B cell (primary cell): ENCODE measurements at regions not wholly inside any gene's neighbourhood (a gene's known extent, or its start where the extent isn't known, plus 50 kb on each side); places are given as distances from the start of the nearest gene placed in this dataset.

Source experiments
- ATAC-seq: fragments of 200-7000 bp; cut with Tn5 transposase; one replicate; pipeline ENCODE4 v1.10.0; 2021; ENCODE audit warnings: low read depth, mild to moderate bottlenecking, moderate number of reproducible peaks, moderate library complexity
- CTCF ChIA-PET: fragments of 350-600 bp; sonication (Branson Sonifier 250); formaldehyde crosslinking; loops from one replicate; lab custom pipeline; 2021; ENCODE audit warnings: antibody characterized with exemption, inconsistent platforms; lab: Charles Lee
- POLR2A ChIA-PET: fragments of 350-600 bp; sonication (Branson Sonifier 250); formaldehyde crosslinking; loops from one replicate; lab custom pipeline; 2021; ENCODE audit warnings: antibody characterized with exemption; lab: Charles Lee
- DNase-seq: peaks from one replicate; pipeline ENCODE4 v3.0.0; 2013
- H2AFZ ChIP-seq: 2 replicates; pipeline ENCODE4 v1.6.1; 2012; ENCODE audit warnings: mild to moderate bottlenecking, low read depth, low read length; ENCODE audit not compliant: insufficient read depth, poor library complexity, severe bottlenecking
- H3K27ac ChIP-seq, 2 donors: 1 replicate in 1 of 2; 2 replicates in 1 of 2; pipeline ENCODE4 v1.5.1; 2012 to 2013; ENCODE audit warnings: low read length in 2 of 2, mild to moderate bottlenecking in 2 of 2, moderate library complexity in 1 of 2
- H3K27me3 ChIP-seq, 4 experiments: fragments of 200-600 bp in 1 of 4; sonication (generic) in 1 of 4; replicated peaks in 1 of 4; 1 replicate in 2 of 4; 2 replicates in 2 of 4; pipeline versions ENCODE4 v1.6.1 to v1.7.0; 2013 to 2016; ENCODE audit warnings: low read length in 3 of 4, mild to moderate bottlenecking in 2 of 4, mixed read lengths in 1 of 4, moderate library complexity in 1 of 4; ENCODE audit not compliant: insufficient read depth in 4 of 4, control insufficient read depth in 3 of 4; ENCODE audit errors: control extremely low read depth in 1 of 4
- H3K36me3 ChIP-seq, 2 experiments: replicated peaks in 1 of 2; 1 replicate in 1 of 2; 2 replicates in 1 of 2; pipeline versions ENCODE4 v1.6.1 to v1.7.1; 2013; ENCODE audit warnings: low read length in 1 of 2; ENCODE audit not compliant: insufficient read depth in 2 of 2, control insufficient read depth in 1 of 2; ENCODE audit errors: control extremely low read depth in 1 of 2, extremely low read depth in 1 of 2
- H3K4me1 ChIP-seq, 2 donors: fragments of 200-600 bp in 1 of 2; sonication (generic) in 1 of 2; 1 replicate in 1 of 2; 2 replicates in 1 of 2; pipeline versions ENCODE4 v1.5.1 to v1.6.1; 2013 to 2017; ENCODE audit warnings: low read length in 2 of 2; ENCODE audit not compliant: control insufficient read depth in 2 of 2, insufficient read depth in 2 of 2
- H3K4me2 ChIP-seq: replicated peaks from 2 replicates; pipeline ENCODE3; 2012; ENCODE audit warnings: mild to moderate bottlenecking, low read depth, low read length; ENCODE audit not compliant: poor library complexity, severe bottlenecking
- H3K4me3 ChIP-seq, 5 experiments: fragments of 200-600 bp in 1 of 5; sonication (generic) in 1 of 5; 1 replicate in 3 of 5; 2 replicates in 2 of 5; pipeline versions ENCODE4 v1.5.1 to v1.7.0; 2011 to 2016; ENCODE audit warnings: low read length in 4 of 5, mild to moderate bottlenecking in 4 of 5, low read depth in 2 of 5, control low read depth in 1 of 5, moderate library complexity in 1 of 5; ENCODE audit not compliant: insufficient read depth in 1 of 5; ENCODE audit errors: control extremely low read depth in 1 of 5, extremely low read depth in 1 of 5
- H3K79me2 ChIP-seq: fragments of 200-600 bp; sonication (generic); one replicate; pipeline ENCODE4 v1.6.0; 2016; ENCODE audit warnings: low read length; ENCODE audit not compliant: control insufficient read depth, insufficient read depth
- H3K9ac ChIP-seq: fragments of 200-600 bp; sonication (generic); 2 replicates; pipeline ENCODE4 v1.6.1; 2017; ENCODE audit warnings: mild to moderate bottlenecking, low read length, moderate library complexity
- H3K9me3 ChIP-seq, 3 donors: one replicate each; pipeline versions ENCODE4 v1.6.1 to v1.7.1; 2013; ENCODE audit warnings: low read length in 2 of 3; ENCODE audit not compliant: control insufficient read depth in 2 of 3, insufficient read depth in 1 of 3; ENCODE audit errors: control extremely low read depth in 1 of 3
- H4K20me1 ChIP-seq: 2 replicates; pipeline ENCODE4 v1.6.0; 2012; ENCODE audit warnings: mild to moderate bottlenecking, low read length; ENCODE audit not compliant: insufficient read depth, control insufficient read depth, poor library complexity, severe bottlenecking
- H3K27ac Mint-ChIP-seq: one replicate; pipeline ENCODE4 v1.8.0; 2021; ENCODE audit warnings: mixed read lengths
- H3K27me3 Mint-ChIP-seq: one replicate; pipeline ENCODE4 v1.8.0; 2021; ENCODE audit warnings: mixed read lengths
- H3K4me1 Mint-ChIP-seq: one replicate; pipeline ENCODE4 v1.8.0; 2021; ENCODE audit warnings: mixed read lengths
- H3K4me3 Mint-ChIP-seq: one replicate; pipeline ENCODE4 v1.8.0; 2021; ENCODE audit warnings: mixed read lengths
- H3K9me3 Mint-ChIP-seq: one replicate; pipeline ENCODE4 v1.8.0; 2022; ENCODE audit warnings: mixed read lengths; ENCODE audit not compliant: insufficient read depth
- EZH2 ChIP-seq: IDR thresholded peaks from 2 replicates; pipeline ENCODE4 v1.6.1; 2012; ENCODE audit warnings: borderline replicate concordance, low read depth, mild to moderate bottlenecking, moderate library complexity, low read length; ENCODE audit not compliant: insufficient read depth, poor library complexity, severe bottlenecking
- WGBS: methylation state at CpG from one replicate; pipeline ENCODE4 v1.1.5; 2013; ENCODE audit warnings: missing lambda C conversion rate; ENCODE audit not compliant: insufficient coverage; 5-methylcytosine and 5-hydroxymethylcytosine counted together
- intact Hi-C: fragments of 100-400 bp; cut with micrococcal nuclease; formaldehyde crosslinking; loops from one replicate; pipeline ENCODE4 v1.10.0; 2022
- TF ChIP-seq, protein P1 (sequence below): fragments of 200-600 bp; IDR thresholded peaks from one replicate; pipeline ENCODE4 v1.8.0; 2022; ENCODE audit warnings: antibody characterized with exemption, mild to moderate bottlenecking

DNA sequence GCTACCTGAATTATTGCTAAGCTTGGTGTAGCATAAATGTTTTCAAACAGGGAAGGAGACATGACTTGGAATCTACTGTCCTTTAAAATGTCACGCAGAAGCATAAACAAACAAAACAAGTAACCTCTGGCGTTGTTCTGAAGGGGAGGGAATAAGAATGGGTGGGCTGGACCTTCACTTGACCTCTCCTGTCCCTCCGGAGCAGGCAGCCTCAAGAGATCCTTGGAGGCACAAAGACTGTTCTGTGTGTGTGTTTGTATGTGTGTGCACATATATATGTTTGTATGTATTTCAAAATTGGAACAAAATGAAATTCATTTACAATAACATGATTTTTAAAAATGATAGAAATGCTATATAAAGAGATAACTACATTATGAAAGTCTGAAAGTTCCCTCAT lies 91.3 kb upstream of the DCLK2 start:
- ATAC-seq (no peak), DNase-seq (no peak)
- ChIA-PET POLR2A (no interaction called here), CTCF (interaction anchor here (2.4 kb wide), 1 partner anchor 11 kb away, joined by 5 read pairs; no protein-coding TSS in a partner anchor)
- no peak overlapping the region for H3K4me2 ChIP-seq
- H3K27ac ChIP-seq = no peak overlapping the region
- H3K4me1 ChIP-seq = no peaks in the 10 kb centered on the region
- H3K9me3 ChIP-seq = no peaks in the 10 kb centered on the region
- no peak overlapping the region for H2AFZ ChIP-seq
- H3K27me3 ChIP-seq = no peaks in the 10 kb centered on the region
- Mint-ChIP-seq H3K27me3 (no peaks in the 10 kb centered on the region), H3K9me3 (no peaks in the 10 kb centered on the region), H3K27ac (no peak overlapping the region), H3K4me1 (no peaks in the 10 kb centered on the region), H3K4me3 (no peak overlapping the region)
- TF ChIP-seq EZH2 = no peak
- TF ChIP-seq, protein P1, sequence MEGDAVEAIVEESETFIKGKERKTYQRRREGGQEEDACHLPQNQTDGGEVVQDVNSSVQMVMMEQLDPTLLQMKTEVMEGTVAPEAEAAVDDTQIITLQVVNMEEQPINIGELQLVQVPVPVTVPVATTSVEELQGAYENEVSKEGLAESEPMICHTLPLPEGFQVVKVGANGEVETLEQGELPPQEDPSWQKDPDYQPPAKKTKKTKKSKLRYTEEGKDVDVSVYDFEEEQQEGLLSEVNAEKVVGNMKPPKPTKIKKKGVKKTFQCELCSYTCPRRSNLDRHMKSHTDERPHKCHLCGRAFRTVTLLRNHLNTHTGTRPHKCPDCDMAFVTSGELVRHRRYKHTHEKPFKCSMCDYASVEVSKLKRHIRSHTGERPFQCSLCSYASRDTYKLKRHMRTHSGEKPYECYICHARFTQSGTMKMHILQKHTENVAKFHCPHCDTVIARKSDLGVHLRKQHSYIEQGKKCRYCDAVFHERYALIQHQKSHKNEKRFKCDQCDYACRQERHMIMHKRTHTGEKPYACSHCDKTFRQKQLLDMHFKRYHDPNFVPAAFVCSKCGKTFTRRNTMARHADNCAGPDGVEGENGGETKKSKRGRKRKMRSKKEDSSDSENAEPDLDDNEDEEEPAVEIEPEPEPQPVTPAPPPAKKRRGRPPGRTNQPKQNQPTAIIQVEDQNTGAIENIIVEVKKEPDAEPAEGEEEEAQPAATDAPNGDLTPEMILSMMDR = no peak
- whole genome bisulfite sequencing = 82% methylated on average over 2 of the region's 3 CpGs
- H3K4me3 ChIP-seq = no peak overlapping the region
- no peaks in the 10 kb centered on the region for H3K79me2 ChIP-seq
- H3K36me3 ChIP-seq = no peaks in the 10 kb centered on the region
- intact Hi-C loops = no loop called here
- H3K9ac ChIP-seq = no peak overlapping the region
- H4K20me1 ChIP-seq = no peaks in the 10 kb centered on the region

DNA sequence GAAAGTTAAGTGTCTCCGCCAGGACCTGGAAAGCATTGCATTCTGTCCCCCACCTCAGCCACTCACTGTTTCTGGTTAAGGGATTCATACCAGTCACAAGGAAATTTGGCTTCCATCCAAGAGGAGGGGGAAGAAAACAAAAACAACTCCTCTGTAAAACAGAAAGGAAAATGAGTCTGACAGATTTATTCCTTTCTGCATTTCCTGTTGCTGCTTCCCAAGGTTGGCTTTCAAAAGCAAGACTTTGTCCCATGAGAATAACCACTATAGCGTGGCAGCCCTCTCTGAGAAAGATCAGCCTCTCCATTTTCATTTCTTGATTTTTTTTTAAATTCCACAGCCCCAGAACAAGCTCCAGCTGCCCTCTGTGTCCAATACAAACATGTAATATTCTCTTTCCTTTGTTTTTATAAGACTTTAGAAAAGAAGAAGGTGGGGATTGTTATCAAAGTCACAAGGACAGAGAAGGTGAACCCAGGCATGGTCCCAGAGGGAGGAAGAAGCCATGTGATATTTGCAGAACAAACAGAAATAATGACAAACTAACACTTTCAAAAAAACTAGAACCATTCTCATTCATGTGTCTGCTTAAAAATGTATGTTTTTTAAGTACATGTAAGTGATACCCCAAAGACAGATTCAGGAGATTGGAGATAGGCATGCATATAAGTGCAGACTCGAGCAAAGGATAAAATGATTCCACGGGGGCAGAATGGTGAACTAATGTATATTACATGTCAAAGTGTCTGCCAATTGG lies 90.7 kb upstream of the DCLK2 start:
- Mint-ChIP-seq H3K27ac (no peak overlapping the region), H3K27me3 (no peaks in the 10 kb centered on the region), H3K4me3 (no peak overlapping the region), H3K4me1 (no peaks in the 10 kb centered on the region), H3K9me3 (no peaks in the 10 kb centered on the region)
- no peaks in the 10 kb centered on the region for H3K79me2 ChIP-seq
- ATAC-seq = no peak
- H2AFZ ChIP-seq = no peak overlapping the region
- no peaks in the 10 kb centered on the region for H3K9me3 ChIP-seq
- no peak overlapping the region for H3K9ac ChIP-seq
- TF ChIP-seq, protein P1 = no peak
- no peak for TF ChIP-seq EZH2
- H3K36me3 ChIP-seq = no peaks in the 10 kb centered on the region
- H3K4me3 ChIP-seq = no peak overlapping the region
- 0% methylated on average over 1 of the region's 4 CpGs for WGBS
- no peaks in the 10 kb centered on the region for H3K27me3 ChIP-seq
- DNase-seq = no peak
- no peak overlapping the region for H3K4me2 ChIP-seq
- H3K4me1 ChIP-seq = no peaks in the 10 kb centered on the region
- intact Hi-C loops = no loop called here
- ChIA-PET CTCF (interaction anchor here (1.2 to 2.4 kb wide), 4 partner anchors 11 to 879 kb away, joined by 3 to 5 read pairs (median 3); no protein-coding TSS in a partner anchor), POLR2A (no interaction called here)
- H3K27ac ChIP-seq = no peak overlapping the region
- no peaks in the 10 kb centered on the region for H4K20me1 ChIP-seq
